Stimulated activated CD4-positive, alpha-beta T cell treated with anti-CD3 and anti-CD28 coated beads, Interleukin-1b, Interleukin-23, amount 100 ng/mL, for 1 hour (primary cell): ENCODE measurements at regions not wholly inside any gene's neighbourhood (a gene's known extent, or its start where the extent isn't known, plus 50 kb on each side); places are given as distances from the start of the nearest gene placed in this dataset.
"Not testable (repeated sequence)": the region's sequence is repeated elsewhere in the genome, so short reads cannot be mapped to it uniquely, and the experiment has no call there.

Experiments
- DNase-seq, 2 donors: peaks; one replicate each; pipeline ENCODE4 v3.0.0-alpha.2; 2020; ENCODE audit warnings: low read depth in 2 of 2

GRCh38 chr6:156689656-156690055 lies 87.5 kb upstream of the ARID1B start:
- DNase-seq, result no peak

- DNase-seq, result no peak
These were observed 88.6 kb upstream of the ARID1B start for GRCh38 chr6:156688620-156688971.

GRCh38 chr6:156687789-156688619 lies 89.2 kb upstream of the ARID1B start:
- DNase-seq, result no peak

GRCh38 chr6:156686995-156687788 lies 90.0 kb upstream of the ARID1B start:
- DNase-seq, result peak; percentile 47 to 64

- DNase-seq, result peak in 1 of 2 donors; percentile 2
These were observed 90.7 kb upstream of the ARID1B start for GRCh38 chr6:156686301-156686994.

GRCh38 chr6:156685823-156686222 lies 91.4 kb upstream of the ARID1B start:
- DNase-seq, result no peak

- DNase-seq, result no peak
These were observed 93.4 kb upstream of the ARID1B start for GRCh38 chr6:156683821-156684220.

- no peak for DNase-seq
These were observed 100.5 kb upstream of the ARID1B start for GRCh38 chr6:156676721-156677120.

- no peak for DNase-seq
These were observed 103.0 kb upstream of the ARID1B start for GRCh38 chr6:156674197-156674596.

- not testable (repeated sequence) for DNase-seq
These were observed 107.1 kb upstream of the ARID1B start for GRCh38 chr6:156670097-156670496.

- DNase-seq, result peak in 1 of 2 donors; percentile 26
These were observed 115.1 kb upstream of the ARID1B start for GRCh38 chr6:156662025-156662445.

GRCh38 chr6:156660389-156660788 lies 116.8 kb upstream of the ARID1B start:
- no peak for DNase-seq

- no peak for DNase-seq
These were observed 117.4 kb upstream of the ARID1B start for GRCh38 chr6:156659822-156660198.

GRCh38 chr6:156658966-156659821 lies 118.0 kb upstream of the ARID1B start:
- no peak for DNase-seq

GRCh38 chr6:156658186-156658965 lies 118.8 kb upstream of the ARID1B start:
- no peak for DNase-seq

GRCh38 chr6:156657296-156657695 lies 119.9 kb upstream of the ARID1B start:
- DNase-seq, result no peak

GRCh38 chr6:156654919-156655918 lies 122.0 kb upstream of the ARID1B start:
- no peak for DNase-seq

GRCh38 chr6:156652231-156652750 lies 124.9 kb upstream of the ARID1B start:
- DNase-seq, result no peak

GRCh38 chr6:156651486-156651885 lies 125.7 kb upstream of the ARID1B start:
- no peak for DNase-seq
